Posterior cingulate gyrus (tissue), 11 donors: ENCODE measurements at regions not wholly inside any gene's neighbourhood (a gene's known extent, or its start where the extent isn't known, plus 50 kb on each side); places are given as distances from the start of the nearest gene placed in this dataset.

Source experiments
- DNase-seq, 10 donors: peaks; one replicate each; pipeline versions ENCODE4 v3.0.0 to v3.0.0-alpha.2; 2020 to 2021; ENCODE audit warnings: mixed read lengths in 3 of 10
- intact Hi-C: fragments of 100-400 bp; cut with DNase I; formaldehyde crosslinking; loops from one replicate; pipeline ENCODE4 v1.15.1; 2023

GRCh38 chr20:11108102-11108810, 434.5 kb upstream of the JAG1 start:
- intact Hi-C loops = no loop called here
- DNase-seq = peak in 1 of 10 donors; percentile 19

GRCh38 chr20:11110535-11110934, 436.7 kb upstream of the JAG1 start:
- no peak for DNase-seq
- intact Hi-C loops = no loop called here

GRCh38 chr20:11111191-11111590, 437.4 kb upstream of the JAG1 start:
- no peak for DNase-seq
- intact Hi-C loops = no loop called here

- intact Hi-C loops = no loop called here
Measured at GRCh38 chr20:11112832-11113231, 439.0 kb upstream of the JAG1 start.

GRCh38 chr20:11114382-11114781, 440.6 kb upstream of the JAG1 start:
- intact Hi-C loops = no loop called here

More at GRCh38 chr20:11112832-11113231, 439.0 kb upstream of the JAG1 start:
- no peak for DNase-seq

GRCh38 chr20:11117808-11118528, 444.2 kb upstream of the JAG1 start:
- intact Hi-C loops = no loop called here
- no peak for DNase-seq

More at GRCh38 chr20:11114382-11114781, 440.6 kb upstream of the JAG1 start:
- no peak for DNase-seq

GRCh38 chr20:11118802-11119380, 445.1 kb upstream of the JAG1 start:
- intact Hi-C loops = no loop called here
- no peak for DNase-seq

- intact Hi-C loops = no loop called here
- no peak for DNase-seq
Measured at GRCh38 chr20:11119573-11119972, 445.8 kb upstream of the JAG1 start.

- intact Hi-C loops = no loop called here
- no peak for DNase-seq
Measured at GRCh38 chr20:11120431-11120830, 446.6 kb upstream of the JAG1 start.

GRCh38 chr20:11124849-11125505, 451.2 kb upstream of the JAG1 start:
- intact Hi-C loops = no loop called here
- no peak for DNase-seq

GRCh38 chr20:11128220-11128718, 454.5 kb upstream of the JAG1 start:
- no peak for DNase-seq
- intact Hi-C loops = no loop called here

- DNase-seq = no peak
- intact Hi-C loops = no loop called here
Measured at GRCh38 chr20:11128721-11129120, 454.9 kb upstream of the JAG1 start.

GRCh38 chr20:11130554-11131166, 456.9 kb upstream of the JAG1 start:
- intact Hi-C loops = no loop called here

GRCh38 chr20:11132819-11133415, 459.1 kb upstream of the JAG1 start:
- no peak for DNase-seq
- intact Hi-C loops = no loop called here

More at GRCh38 chr20:11130554-11131166, 456.9 kb upstream of the JAG1 start:
- DNase-seq = no peak

GRCh38 chr20:11136691-11137090, 462.9 kb upstream of the JAG1 start:
- intact Hi-C loops = no loop called here
- DNase-seq = no peak

GRCh38 chr20:11137688-11138087, 463.9 kb upstream of the JAG1 start:
- intact Hi-C loops = no loop called here
- no peak for DNase-seq

- no peak for DNase-seq
- intact Hi-C loops = no loop called here
Measured at GRCh38 chr20:11140359-11140758, 466.6 kb upstream of the JAG1 start.

- intact Hi-C loops = no loop called here
Measured at GRCh38 chr20:11143481-11143880, 469.7 kb upstream of the JAG1 start.

GRCh38 chr20:11144114-11144950, 470.5 kb upstream of the JAG1 start:
- DNase-seq = no peak
- intact Hi-C loops = no loop called here

More at GRCh38 chr20:11143481-11143880, 469.7 kb upstream of the JAG1 start:
- DNase-seq = no peak
